Osteocyte (in vitro differentiated cells): ENCODE measurements at regions not wholly inside any gene's neighbourhood (a gene's known extent, or its start where the extent isn't known, plus 50 kb on each side); places are given as distances from the start of the nearest gene placed in this dataset.
"Not testable (repeated sequence)": the region's sequence is repeated elsewhere in the genome, so short reads cannot be mapped to it uniquely, and the experiment has no call there.

ENCODE experiments used
- DNase-seq: peaks from one replicate; pipeline ENCODE4 v3.0.0; 2021; ENCODE audit warnings: mixed read lengths; ENCODE audit not compliant: unreplicated experiment; ENCODE audit errors: extremely low spot score
- H3K27ac Mint-ChIP-seq: one replicate; pipeline ENCODE4 v1.8.0; 2021; ENCODE audit warnings: mild to moderate bottlenecking, mixed read lengths; ENCODE audit not compliant: unreplicated experiment
- H3K27me3 Mint-ChIP-seq: one replicate; pipeline ENCODE4 v1.8.0; 2021; ENCODE audit warnings: mixed read lengths; ENCODE audit not compliant: unreplicated experiment
- H3K36me3 Mint-ChIP-seq: one replicate; pipeline ENCODE4 v1.8.0; 2021; ENCODE audit warnings: mixed read lengths; ENCODE audit not compliant: unreplicated experiment
- H3K4me1 Mint-ChIP-seq: one replicate; pipeline ENCODE4 v1.8.0; 2021; ENCODE audit warnings: mixed read lengths; ENCODE audit not compliant: unreplicated experiment
- H3K4me3 Mint-ChIP-seq: one replicate; pipeline ENCODE4 v1.8.0; 2021; ENCODE audit warnings: mild to moderate bottlenecking, moderate library complexity, mixed read lengths; ENCODE audit not compliant: unreplicated experiment
- H3K9me3 Mint-ChIP-seq: one replicate; pipeline ENCODE4 v1.8.0; 2021; ENCODE audit warnings: mixed read lengths; ENCODE audit not compliant: unreplicated experiment
- TF ChIP-seq, protein P1 (sequence below): fragments of 200-600 bp; sonication (generic); IDR thresholded peaks from 2 replicates; pipeline ENCODE4 v1.5.0; 2021; ENCODE audit warnings: antibody characterized with exemption, mild to moderate bottlenecking, moderate library complexity

DNA sequence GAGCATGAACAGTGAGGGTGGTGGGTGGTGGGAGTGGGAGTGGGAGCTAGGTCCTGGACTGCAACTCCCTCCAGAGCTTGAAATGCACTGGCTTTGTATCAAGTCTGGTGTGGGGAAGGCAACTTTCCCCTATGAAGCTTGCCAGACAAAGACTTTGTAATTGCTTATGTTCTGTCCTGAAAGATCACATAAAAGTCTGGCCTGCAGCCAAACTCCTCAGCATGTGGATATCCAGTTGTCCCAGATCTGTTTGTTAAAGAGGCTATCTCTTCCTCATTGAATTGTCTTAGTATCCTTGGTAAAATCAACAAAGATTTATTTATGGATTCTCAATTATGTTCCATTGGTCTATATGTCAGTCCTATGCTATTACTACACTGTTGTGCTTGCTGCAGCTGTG lies 607.9 kb downstream of the GLUD2 start:
- no peak for DNase-seq
- H3K4me3 Mint-ChIP-seq = no peak overlapping the region
- H3K36me3 Mint-ChIP-seq = no peaks in the 10 kb centered on the region
- peaks cover 14% of the 10 kb centered on the region for H3K9me3 Mint-ChIP-seq
- H3K27ac Mint-ChIP-seq = no peak overlapping the region
- no peaks in the 10 kb centered on the region for H3K4me1 Mint-ChIP-seq
- H3K27me3 Mint-ChIP-seq = no peaks in the 10 kb centered on the region
- TF ChIP-seq, protein P1, sequence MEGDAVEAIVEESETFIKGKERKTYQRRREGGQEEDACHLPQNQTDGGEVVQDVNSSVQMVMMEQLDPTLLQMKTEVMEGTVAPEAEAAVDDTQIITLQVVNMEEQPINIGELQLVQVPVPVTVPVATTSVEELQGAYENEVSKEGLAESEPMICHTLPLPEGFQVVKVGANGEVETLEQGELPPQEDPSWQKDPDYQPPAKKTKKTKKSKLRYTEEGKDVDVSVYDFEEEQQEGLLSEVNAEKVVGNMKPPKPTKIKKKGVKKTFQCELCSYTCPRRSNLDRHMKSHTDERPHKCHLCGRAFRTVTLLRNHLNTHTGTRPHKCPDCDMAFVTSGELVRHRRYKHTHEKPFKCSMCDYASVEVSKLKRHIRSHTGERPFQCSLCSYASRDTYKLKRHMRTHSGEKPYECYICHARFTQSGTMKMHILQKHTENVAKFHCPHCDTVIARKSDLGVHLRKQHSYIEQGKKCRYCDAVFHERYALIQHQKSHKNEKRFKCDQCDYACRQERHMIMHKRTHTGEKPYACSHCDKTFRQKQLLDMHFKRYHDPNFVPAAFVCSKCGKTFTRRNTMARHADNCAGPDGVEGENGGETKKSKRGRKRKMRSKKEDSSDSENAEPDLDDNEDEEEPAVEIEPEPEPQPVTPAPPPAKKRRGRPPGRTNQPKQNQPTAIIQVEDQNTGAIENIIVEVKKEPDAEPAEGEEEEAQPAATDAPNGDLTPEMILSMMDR = no peak

DNA sequence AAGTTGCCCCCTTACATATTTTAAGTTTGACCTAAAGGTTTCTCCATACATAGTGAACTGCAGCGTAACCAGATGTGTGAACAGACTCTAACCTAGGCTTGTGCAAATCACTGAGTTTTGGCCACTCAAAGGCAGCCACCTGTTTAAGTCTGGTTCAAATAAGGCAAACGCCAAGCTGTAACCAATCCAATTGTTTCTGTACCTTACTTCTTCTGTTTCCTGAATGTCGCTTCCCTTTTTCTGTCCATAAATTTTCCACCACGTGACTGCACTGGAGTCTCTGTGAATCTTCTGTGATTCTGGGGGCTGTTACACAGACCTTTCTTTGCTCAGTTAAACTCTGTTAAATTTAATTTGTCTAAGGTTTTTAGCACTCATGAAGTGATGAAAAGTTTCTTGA lies 618.8 kb downstream of the GLUD2 start:
- Mint-ChIP-seq H3K4me1 (no peaks in the 10 kb centered on the region), H3K9me3 (peaks cover 8% of the 10 kb centered on the region), H3K4me3 (no peak overlapping the region), H3K36me3 (no peaks in the 10 kb centered on the region), H3K27ac (no peak overlapping the region), H3K27me3 (no peaks in the 10 kb centered on the region)
- TF ChIP-seq, protein P1 = no peak
- no peak for DNase-seq

DNA sequence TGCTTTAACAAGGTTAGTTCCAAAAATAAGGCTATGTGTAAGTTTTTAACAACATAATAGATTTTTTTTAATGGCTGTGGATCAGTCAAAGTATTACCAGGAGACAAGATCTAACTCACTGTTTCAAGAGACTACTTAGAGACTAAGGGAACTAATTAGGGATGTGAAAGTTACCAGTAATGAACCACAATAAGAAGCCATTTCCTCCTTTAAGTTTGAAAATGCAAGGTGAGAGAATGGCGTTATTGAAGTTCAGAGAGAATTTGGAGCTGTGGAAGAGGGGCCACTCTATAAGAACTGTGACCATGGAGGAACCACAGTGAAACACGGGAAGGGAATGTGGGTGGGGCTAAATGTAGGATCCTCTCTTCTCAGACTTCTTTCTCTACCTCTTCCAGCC lies 624.2 kb downstream of the GLUD2 start:
- TF ChIP-seq, protein P1 = no peak
- Mint-ChIP-seq H3K4me1 (no peaks in the 10 kb centered on the region), H3K27me3 (no peaks in the 10 kb centered on the region), H3K4me3 (no peak overlapping the region), H3K36me3 (no peaks in the 10 kb centered on the region), H3K9me3 (peaks cover 19% of the 10 kb centered on the region), H3K27ac (no peak overlapping the region)
- no peak for DNase-seq

DNA sequence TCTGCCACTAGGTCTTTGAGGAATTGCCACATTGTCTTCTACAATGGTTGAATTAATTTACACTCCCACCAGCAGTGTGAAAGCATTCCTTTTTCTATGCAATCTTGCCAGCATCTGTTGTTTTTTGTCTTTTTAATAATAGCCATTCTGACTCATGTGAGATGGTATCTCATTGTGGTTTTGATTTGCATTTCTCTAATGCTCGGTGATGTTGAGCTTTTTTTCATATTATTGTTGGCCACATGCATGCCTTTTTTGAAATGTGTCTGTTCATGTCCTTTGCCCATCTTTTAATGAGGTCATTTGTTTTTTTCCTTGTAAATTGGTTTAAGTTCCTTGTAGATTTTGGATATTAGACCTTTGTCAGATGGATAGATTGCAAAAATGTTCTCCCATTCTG lies 661.8 kb downstream of the GLUD2 start:
- H3K4me1 Mint-ChIP-seq, H3K36me3 Mint-ChIP-seq, DNase-seq, H3K4me3 Mint-ChIP-seq, H3K27me3 Mint-ChIP-seq, H3K27ac Mint-ChIP-seq: not testable (repeated sequence)
- H3K9me3 Mint-ChIP-seq = peaks cover 29% of the 10 kb centered on the region

DNA sequence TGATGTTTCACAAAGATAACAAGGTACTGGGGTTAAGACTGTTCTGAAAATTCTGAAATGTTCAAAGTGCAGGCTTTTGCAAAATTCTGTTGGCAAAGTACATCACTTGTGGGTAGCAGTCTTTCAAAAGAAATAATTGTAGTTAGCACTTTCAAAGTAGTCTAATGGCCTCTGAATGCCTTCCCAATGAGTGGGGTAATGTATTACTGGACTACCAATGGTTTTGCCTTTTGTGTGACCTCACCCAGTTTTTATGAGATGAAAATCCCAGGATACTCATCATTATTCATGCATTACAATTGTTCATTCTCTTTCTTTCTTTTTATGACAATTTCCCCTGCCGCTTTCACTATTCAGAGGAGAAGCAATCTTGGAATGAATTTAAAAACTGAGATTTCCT lies 686.1 kb downstream of the GLUD2 start:
- Mint-ChIP-seq H3K27ac (no peak overlapping the region), H3K27me3 (no peaks in the 10 kb centered on the region), H3K4me3 (no peak overlapping the region), H3K36me3 (no peaks in the 10 kb centered on the region), H3K9me3 (peaks cover 15% of the 10 kb centered on the region), H3K4me1 (no peaks in the 10 kb centered on the region)
- TF ChIP-seq, protein P1 = no peak
- no peak for DNase-seq

DNA sequence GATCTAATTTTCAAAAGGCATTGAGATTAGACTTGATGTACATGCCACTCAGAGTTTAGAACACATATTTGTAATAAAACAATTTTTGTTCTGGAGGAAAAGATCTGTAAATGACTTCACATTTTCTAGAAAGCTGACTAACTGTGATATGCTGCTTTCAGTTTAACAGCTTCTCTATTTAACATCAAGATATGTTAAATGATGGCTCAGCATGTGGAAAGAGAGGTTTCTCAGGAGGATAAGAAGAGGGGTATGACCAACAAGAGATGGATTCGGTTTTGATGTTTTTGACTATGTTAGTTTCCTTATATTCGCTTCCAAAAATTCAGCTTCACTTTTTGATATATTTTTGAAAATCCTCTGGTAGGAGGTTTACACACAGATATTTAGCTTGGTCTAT lies 698.7 kb downstream of the GLUD2 start:
- TF ChIP-seq, protein P1 = no peak
- Mint-ChIP-seq H3K27ac (no peak overlapping the region), H3K9me3 (peaks cover 20% of the 10 kb centered on the region), H3K36me3 (no peaks in the 10 kb centered on the region), H3K4me1 (no peaks in the 10 kb centered on the region), H3K4me3 (no peak overlapping the region), H3K27me3 (no peaks in the 10 kb centered on the region)
- DNase-seq = no peak

DNA sequence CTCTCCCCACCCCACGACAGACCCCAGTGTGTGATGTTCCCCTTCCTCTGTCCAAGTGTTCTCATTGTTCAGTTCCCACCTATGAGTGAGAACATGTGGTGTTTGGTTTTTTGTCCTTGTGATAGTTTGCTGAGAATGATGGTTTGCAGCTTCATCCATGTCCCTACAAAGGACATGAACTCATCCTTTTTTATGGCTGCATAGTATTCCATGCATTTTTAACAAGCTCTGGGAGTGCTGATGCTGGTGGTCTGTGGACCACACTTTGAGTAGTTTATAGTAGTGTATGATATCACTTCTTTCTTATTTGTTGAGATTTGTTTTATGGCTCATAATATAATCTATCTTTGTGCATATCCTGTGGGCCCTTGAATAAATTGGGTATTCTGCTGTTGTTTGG lies 706.2 kb downstream of the GLUD2 start:
- DNase-seq, H3K36me3 Mint-ChIP-seq, H3K4me3 Mint-ChIP-seq, H3K27ac Mint-ChIP-seq, H3K4me1 Mint-ChIP-seq, H3K27me3 Mint-ChIP-seq: not testable (repeated sequence)
- peaks cover 28% of the 10 kb centered on the region for H3K9me3 Mint-ChIP-seq
